Stimulated activated CD4-positive, alpha-beta T cell treated with anti-CD3 and anti-CD28 coated beads, Interleukin-2, amount 100 ng/mL, for 48 hours (primary cell): ENCODE measurements at regions not wholly inside any gene's neighbourhood (a gene's known extent, or its start where the extent isn't known, plus 50 kb on each side); places are given as distances from the start of the nearest gene placed in this dataset.

Source experiments
- DNase-seq, 2 donors: peaks; one replicate each; pipeline ENCODE4 v3.0.0-alpha.2; 2020

DNA sequence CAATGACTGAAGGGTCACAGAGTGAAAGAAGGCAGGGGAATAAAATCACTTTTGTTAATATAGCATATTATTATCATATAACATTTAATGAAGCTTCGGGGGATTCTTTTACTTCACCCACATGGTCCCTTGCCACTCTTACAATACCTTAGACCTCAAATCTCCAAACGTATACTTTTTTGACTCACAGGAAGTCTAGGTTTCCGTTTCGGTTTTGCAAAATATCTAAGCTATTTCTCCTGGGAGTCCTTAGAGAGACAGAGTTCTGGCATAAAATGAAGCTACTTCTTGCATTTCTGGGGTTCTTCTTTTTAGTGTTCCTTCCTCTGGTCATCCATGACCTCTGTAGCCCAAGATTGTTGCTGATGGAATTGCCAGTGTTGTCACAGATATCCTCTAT lies 590.5 kb upstream of the ATP2B1 start:
- DNase-seq = no peak

DNA sequence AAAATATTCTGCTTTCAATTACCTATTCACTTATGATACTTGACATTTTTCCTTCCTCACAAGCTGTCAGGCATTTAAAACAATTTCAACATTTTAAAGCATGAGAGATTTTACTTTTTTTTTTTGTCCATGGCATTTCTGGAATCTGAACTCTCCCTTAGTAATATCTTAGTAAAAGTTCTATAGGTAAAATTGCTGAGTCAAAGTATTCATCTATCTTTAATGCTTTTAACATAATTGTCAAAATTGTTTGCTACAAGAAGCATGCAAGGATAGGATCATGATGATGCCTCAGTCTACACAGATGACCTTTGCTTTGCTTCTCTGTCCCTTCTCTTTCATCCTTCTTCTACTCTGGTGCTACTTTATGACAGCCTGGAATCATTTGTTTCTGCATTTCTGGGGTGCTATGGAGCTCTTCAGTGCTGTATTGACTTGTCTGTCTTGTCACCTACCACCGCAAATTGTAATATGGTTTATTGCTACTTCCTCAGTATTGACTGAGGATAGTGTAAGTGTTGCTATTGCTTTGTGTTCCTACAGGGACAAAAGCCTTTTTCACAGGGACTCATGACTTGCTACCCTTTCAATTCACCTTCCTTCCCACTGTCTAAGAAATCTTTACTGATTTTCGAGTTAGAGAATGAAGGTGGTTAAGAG lies 589.8 kb upstream of the ATP2B1 start:
- no peak for DNase-seq

DNA sequence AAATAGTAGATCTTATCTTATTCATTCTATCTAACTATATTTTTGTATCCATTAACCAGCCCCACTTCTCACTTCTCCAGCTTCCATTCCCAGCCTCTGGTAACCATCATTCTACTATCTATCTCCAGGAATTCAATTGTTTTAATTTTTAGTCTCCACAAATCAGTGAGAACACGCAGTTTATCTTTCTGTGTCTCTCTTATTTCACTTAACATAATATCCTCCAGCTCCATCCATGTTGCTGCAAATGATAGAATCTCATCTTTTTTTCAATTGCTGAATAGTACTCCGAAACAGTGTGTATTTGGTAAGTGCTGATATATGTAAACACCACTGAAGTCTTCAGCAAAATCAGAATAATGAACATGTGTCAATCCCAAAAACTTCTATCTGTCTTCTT lies 587.2 kb upstream of the ATP2B1 start:
- no peak for DNase-seq

DNA sequence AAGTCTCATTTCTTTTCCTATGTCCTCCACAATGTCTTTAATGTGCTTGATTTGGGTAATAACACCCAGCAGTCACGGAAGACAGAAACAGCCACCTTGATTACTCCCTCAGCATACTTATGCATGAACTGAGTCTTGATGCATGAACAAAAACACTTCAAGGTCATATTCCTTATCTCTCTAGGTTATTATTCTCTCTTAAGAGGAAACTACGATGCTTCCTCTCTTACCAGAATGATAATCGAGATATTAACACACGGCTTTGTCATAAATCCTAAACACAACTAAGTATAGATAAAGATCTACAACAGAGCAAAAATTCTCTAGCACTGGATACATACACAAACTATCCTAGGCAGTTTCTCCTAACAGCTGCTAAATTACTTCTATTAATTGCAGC lies 583.5 kb upstream of the ATP2B1 start:
- DNase-seq = no peak

DNA sequence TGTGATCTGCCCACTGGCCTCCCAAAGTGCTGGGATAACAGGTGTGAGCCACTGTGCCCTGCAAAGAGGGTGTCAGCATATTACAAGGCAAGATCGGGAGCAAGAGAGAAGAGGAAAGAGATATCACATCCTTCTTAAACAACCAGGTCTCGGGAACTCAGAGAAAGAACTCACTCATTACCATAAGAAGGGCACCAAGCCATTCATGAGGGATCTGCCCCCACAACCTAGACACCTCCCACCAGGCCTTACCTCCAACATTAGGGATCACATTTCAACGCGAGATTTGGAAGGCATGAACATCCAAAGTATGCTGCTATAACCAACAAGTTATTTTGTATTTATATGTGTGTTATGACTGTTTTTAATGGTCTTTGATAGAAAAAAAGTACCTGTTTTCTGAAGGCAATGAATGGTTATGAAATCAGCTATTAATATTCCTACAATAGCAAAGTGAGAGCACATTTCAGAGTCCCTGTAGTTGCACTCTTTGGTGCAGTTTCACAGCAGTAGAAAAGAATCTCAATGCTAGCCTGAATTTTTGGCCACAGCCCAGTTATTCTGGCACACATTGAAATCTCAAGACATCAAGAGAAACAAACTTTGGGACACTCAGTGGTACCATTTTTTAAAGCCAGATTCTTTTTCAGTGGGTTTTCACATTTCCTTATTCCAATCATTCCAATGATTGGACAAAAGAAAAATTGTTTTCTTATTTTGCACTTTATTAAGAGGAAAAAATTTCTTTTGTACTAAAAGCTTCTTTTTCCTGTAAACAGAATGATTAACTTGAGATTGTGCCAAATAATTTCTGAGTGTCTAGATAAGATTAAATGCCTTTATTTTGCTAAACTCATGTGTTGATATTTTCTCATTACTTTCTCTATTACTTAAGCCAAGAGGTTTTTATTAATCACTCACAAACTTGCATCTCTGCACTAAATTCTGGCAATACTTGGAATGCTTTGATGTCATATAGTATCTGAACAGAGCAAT lies 582.6 kb upstream of the ATP2B1 start:
- no peak for DNase-seq

DNA sequence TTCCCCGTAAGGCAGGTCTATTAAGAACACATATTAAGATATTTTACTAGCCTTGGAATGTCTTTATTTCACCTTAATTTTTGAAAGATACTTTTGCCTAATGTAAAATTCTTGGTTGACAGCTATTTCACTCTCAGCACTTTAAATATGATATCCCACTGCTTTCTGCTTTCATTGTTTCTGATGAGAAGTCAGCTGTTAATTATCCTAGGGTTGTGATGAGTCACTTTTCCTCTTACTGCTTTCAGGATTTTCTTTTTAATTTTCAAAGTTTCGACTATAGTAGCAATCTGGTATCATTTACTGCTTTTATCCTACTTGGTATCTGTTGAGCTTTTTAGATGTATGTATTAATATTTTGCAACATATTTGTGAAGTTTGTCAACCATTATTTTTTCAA lies 578.9 kb upstream of the ATP2B1 start:
- no peak for DNase-seq

DNA sequence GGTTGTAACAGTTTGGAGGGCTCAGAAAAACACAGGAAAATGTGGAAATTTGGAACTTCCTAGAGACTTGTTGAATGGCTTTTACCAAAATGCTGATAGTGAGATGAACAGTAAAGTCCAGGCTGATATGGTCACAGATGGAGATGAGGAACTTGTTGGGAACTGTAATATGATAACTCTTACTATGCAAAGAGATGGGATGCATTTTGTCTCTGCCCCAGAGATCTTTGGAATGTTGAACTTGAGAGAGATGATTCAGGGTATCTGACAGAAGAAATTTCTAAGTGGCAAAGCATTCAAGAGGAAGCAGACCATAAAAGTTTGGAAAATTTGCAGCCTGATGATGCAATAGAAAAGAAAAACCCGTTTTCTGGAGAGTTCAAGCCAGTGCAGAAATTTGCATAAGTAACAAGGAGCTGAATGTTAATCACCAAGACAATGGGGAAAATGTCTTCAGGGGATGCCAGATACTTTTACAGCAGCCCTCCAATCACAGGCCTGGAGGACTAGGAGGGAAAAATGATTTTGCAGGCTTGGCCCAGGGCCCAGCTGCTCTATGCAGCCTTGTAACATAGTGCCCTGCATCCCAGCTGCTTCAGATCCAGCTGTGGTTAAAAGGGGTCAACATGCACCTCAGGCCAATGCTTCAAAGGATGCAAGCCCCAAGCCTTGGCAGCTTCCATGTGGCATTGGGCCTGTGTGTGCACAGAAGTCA lies 572.7 kb upstream of the ATP2B1 start:
- no peak for DNase-seq

DNA sequence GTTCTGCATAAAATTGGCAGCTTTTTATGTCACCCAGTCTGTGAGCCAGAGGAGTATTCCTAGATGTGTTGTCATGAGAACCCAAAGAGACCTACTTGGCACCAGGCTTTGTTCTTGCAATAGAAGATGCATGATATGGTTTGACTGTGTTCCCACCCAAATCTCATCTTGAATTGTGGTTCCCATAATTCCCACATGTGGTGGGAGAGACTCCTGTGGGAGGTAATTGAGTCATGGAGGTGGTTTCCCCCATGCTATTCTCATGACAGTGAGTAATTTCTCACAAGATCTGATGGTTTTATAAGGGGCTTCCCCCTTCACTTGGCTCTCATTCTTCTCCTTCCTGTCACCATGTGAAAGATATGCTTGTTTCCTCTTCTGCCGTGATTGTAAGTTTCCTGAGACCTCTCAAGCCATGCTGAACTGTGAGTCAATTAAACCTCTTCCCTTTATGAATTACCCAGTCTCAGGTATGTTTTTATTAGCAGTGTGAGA lies 572.0 kb upstream of the ATP2B1 start:
- DNase-seq = no peak

DNA sequence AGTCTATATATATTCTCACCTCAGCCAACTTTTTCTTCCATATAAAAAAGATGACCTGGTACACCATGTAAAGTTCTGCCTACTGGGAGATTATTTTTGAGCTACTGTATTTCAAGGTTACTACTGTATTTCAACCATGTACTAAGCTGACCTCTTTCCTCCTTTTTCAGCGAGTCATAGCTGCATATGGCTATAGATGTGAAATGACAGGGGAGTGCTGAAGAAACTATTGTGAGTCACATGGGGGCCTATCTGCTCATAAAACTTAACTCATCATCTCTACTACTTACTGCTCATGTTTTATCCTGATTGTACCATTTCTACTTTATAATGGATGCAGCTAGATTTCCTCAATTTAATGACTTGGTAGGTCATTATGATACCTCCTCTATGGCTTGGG lies 571.4 kb upstream of the ATP2B1 start:
- DNase-seq = no peak

DNA sequence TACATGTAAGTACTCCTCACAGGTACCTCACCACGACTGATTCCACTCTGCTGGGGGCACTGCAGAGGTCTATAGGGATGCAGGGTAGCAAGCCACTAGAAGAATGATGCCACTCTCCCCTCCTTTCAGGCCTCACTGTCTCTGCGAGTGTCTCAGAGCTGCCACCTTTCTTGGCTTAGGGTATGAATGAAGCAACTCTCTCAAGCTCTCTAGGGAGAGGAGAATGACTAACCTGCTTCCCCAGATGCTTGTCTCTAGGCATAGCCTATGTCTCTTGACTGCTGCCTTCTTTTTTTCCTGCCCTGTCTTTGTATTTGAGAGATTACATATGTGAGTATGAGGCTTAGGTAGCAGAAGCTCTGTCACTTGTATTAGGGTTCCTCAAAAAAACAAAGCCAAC lies 566.5 kb upstream of the ATP2B1 start:
- DNase-seq = no peak

DNA sequence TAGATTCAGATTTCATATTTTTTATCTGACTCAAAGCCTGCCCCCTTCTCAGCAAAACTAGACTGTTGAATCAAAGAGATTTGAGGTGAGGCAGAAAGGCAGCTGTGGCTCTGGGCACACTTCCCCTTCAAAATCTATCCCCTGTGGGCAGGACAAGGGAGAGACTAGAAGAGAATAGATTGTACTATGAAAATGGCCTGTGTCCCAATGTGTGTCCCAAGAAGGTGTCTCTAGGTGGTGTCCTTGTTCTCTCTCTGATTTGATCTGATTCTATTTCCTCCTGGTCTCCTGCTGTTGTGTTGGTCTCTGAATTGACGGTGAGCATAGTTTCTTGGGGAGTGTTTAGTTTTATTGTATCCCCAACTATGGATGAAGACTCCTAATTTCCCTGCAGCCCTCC lies 565.8 kb upstream of the ATP2B1 start:
- no peak for DNase-seq

DNA sequence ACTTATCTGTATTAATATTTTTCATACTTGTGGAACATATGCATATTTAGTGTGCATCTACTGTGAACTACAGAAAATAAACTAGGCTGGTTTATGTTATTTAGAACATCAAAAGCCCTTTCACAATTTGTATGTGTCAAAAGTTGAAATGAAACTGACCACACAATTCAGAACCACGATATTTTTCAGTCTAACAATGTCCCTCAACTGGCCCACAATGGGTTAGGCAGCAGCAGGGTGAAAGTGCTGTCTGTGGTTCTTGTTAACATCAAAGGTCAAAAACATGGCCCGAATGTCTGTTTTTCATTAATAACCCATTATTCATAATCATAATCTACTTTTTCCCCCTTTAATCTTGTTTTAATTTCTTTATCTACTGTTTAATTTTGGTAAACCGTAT lies 559.9 kb upstream of the ATP2B1 start:
- no peak for DNase-seq

DNA sequence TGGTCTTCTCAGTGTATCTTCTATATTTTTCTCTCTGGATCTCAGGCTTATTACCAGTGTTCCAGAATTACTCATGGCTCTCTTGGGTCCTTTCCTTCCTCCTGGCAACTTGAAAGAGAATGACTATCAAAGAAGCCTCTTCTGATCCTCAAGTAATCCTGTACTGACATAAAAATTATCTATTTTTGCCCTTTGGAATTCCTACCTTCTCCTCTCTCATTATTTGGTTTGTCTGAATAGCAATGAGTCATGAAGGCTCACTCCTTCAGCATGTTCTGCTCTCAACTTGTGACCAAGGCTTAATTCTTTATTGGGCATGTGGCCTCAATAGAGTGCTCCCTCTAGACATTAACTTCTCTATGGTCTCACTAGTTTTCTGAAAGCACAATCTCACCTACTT lies 553.6 kb upstream of the ATP2B1 start:
- no peak for DNase-seq

DNA sequence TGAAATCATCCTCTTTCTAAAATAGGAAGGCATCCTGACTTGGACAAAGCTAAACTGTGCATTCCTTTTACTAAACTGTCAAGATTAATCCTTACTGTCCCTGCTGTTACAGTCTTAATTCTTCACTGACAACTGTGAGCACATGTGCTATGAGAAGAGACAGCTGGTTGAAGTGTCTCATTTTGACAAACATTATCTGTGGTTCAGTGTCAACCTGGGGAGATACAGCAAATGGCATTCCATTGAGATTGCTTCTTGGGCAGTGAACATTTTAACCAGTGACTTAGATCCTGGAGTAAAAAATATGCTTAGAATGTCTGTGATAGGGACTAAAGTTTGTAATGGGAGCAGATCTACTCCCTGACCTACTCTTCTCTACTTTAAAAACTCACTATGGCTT lies 552.6 kb upstream of the ATP2B1 start:
- no peak for DNase-seq

DNA sequence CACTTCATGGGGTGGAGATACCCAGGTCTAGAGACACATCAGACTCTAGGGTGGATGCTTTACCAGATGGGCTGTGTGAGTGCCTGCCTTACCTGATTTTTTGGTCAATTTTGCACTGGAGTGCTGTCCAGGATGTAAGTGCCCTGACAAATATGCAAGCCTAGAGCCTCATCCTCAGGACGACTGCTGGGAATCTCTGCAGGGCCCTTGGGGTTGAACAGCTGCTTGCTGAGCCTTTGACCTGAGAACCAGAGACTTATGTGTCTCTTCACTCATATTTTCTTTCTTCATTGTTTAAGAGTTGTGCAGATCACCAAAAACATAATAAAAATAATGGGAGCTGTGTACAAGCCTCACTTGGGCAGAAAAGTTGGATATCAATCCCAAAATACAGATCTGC lies 551.5 kb upstream of the ATP2B1 start:
- no peak for DNase-seq

DNA sequence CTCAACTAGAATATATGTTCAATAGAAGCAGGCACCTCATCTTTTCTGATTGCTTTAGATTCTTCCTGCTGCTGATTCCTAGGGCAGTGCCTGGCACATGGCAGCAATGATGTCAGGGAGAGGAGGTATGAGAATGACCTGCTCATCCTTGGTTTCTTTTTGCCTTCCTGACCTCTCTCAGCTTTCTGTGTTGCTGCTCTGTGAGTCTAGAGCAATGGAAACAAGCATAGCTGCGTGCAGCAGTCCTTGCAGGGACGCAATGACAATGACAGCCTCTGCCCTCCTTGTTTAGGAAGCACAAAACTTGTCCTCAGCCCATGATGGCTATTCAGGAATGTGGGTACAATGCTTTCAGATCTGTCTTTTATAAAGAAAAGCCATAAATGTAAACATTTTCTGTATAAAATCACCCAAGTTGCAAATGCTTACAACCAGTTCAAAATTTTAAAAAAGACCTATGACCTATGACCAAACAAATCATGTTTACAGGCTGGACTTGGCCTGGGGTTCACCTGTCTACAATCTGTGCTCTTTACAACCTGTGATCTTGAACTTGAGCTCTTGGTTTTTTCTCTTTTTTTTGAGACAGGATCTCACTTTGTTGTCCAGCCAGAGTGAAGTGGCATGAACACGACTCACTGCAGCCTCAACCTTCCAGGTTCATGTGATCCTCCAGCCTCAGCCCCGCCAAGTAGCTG lies 549.4 kb upstream of the ATP2B1 start:
- no peak for DNase-seq

DNA sequence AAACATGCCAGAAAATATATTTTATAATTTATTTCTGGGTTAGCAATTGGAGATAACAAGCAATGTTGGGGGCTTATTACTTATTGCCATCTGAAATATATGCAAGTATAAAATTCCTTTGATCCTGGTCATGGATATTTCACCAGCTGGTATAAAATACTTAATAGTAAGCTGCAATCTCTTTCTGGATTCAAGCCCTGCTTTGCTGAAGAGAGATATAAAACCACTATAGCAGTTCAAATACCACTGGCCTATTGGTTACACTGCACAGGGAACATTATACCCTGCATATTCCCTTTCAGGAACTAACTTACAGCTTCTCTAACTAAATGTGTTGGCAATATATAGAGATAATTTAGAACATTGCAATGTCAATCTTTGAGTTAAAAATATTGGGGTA lies 546.2 kb upstream of the ATP2B1 start:
- DNase-seq = no peak

DNA sequence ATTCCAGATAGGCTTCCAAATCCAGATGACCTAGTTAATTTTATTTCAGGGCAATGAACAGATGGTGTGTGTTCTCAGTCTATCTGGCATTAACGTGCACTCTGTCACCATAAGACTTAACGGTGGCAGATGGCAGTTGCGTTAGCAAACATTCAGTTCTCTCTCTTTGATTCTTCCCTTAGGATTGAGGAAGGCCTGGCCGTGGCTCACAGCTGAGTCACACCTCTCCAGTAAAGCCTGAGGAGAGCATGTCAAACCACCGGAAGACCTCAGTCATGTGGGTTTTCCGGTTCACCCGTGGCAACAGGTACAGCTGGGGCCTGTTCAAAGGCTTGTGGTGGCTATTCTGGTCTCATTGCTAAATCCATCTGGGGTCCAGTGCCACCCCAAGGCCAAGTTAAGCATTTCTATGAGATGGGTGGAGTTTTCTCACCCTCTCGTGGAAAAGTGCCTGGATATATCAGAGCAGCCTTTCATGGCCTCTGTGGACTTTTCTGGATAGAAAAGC lies 545.1 kb upstream of the ATP2B1 start:
- DNase-seq = peak; percentile 10 to 16

DNA sequence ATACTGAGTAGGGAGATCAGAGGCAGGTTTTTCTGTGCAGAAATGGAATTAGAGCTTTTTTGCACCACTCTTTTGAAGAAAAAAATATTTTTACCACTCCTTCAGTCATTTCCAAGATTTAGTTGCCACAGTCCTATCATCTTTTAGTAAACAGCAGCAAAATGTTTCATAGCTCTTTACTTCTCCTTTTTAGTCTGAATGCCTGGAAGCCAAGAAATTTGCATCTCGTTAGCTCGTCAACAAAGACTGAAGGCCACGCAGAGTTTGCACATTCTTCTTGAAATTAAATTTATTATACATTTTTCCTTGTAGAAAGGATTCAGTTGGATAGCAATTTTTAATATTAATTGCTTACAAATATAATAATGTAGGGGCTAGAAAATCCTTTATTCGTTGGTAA lies 544.5 kb upstream of the ATP2B1 start:
- DNase-seq = no peak

DNA sequence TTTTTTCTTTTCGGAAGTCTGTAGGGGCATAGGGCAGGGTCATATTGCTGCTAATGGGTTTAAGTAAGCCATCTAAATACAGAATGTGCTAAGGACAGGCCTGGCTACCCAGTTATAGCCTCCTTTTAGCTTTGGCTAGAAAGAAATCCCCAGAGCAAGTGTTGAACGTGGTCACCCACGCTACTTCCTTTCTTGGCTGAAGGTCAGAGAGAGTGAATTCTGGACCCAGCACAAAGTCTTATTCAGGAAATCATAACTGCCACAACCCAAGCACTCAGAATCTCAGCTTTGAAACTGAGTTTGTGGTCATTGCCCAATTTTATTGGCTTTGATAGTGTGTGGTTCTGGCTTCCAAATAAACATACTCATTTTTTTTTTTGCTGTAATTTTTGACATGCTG lies 542.1 kb upstream of the ATP2B1 start:
- DNase-seq = no peak

DNA sequence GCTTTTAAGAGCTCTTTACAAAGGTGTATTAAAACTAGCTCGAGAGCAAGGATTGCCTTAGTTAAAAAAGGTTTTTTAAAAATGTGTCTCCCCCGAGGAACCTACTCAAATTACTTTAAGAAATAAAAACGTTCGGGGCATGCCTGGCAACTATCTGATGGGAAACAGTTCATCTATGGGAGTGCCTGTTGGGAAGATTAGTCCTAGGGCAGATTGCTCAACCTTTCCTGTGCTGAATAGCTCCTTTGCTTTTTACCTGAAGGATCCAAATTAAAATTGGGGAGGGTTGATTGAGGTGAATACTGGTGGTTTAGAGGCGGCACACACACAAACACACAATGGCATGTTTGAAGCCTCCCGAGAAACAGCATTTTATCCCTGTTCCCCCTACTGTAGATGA lies 541.4 kb upstream of the ATP2B1 start:
- DNase-seq = no peak

DNA sequence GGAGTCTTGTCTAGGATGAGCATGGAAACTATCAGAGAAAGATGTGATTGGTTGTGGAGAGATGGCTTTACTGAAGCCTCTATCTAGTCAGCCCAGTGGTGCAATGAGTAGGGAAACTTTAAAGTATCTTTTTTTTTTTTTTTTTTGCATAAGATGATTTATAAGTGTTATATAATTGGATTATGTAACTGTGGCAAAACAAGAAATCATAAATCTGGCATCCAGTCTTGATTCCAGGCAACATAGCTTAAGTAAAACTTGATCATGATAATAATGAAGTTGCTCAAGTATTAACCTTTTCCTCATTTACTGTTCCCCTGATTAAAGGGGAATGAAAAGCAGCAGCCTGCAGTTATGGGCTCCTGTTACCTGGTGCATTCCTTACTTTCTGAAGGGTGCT lies 538.0 kb upstream of the ATP2B1 start:
- DNase-seq = no peak

DNA sequence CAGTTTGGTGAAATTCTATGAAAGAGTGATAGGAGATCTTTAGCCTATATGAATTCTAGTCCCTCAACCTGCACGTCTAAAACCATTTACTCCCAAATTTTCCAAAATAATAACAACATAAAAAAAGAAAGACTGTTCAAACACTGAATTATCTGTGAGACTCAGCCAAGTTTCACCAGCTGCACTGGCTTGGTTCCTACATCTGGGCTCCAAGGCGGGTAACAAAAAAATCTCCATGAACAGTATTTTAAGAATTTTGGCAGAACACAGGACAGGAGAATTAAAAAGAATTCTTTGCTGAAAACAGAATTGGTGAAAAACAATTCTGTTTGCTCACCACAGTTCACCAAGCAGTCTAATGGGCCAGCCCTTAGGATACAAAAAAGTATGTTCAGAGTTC lies 536.8 kb upstream of the ATP2B1 start:
- no peak for DNase-seq
